Right lobe of liver (tissue), 4 donors: ENCODE measurements at regions not wholly inside any gene's neighbourhood (a gene's known extent, or its start where the extent isn't known, plus 50 kb on each side); places are given as distances from the start of the nearest gene placed in this dataset.

Experiments
- CTCF ChIP-seq, 4 donors: fragments of 200-600 bp in 3 of 4; fragments of 450-650 bp in 1 of 4; IDR thresholded peaks; one replicate each; pipeline versions ENCODE4 v1.5.1 to v1.8.0; 2016 to 2022; ENCODE audit warnings: antibody characterized with exemption in 4 of 4, mild to moderate bottlenecking in 2 of 4
- POLR2A ChIP-seq: fragments of 450-650 bp; IDR thresholded peaks from one replicate; pipeline ENCODE4 v1.6.1; 2017; ENCODE audit warnings: antibody characterized with exemption, mild to moderate bottlenecking
- donor health status: DM: no; HTN: no; CAD: no.
- donor health status: DM: no; HTN: no; CAD: no.
- donor health status: DM: no; HTN: yes; CAD: no.

- TF ChIP-seq CTCF (IDR thresholded peaks at IDR 0.05) (no peak), POLR2A (no peak)
These were observed 54.8 kb downstream of the UTRN start for GRCh38 chr6:144339859-144340452.
